GM18508 (cell line): ENCODE measurements at regions not wholly inside any gene's neighbourhood (a gene's known extent, or its start where the extent isn't known, plus 50 kb on each side); places are given as distances from the start of the nearest gene placed in this dataset.
"Not testable (repeated sequence)": the region's sequence is repeated elsewhere in the genome, so short reads cannot be mapped to it uniquely, and the experiment has no call there.

Source experiments
- ATAC-seq: cut with Tn5 transposase; IDR thresholded peaks from one replicate; pipeline ENCODE4 v1.9.1; 2021; ENCODE audit warnings: moderate number of reproducible peaks; ENCODE audit not compliant: insufficient read depth, unreplicated experiment

- no peak for ATAC-seq
These were observed 132.9 kb upstream of the APCDD1 start for GRCh38 chr18:10321576-10321975.

GRCh38 chr18:10322004-10322403, 132.4 kb upstream of the APCDD1 start:
- ATAC-seq: no peak

GRCh38 chr18:10322435-10322834, 132.0 kb upstream of the APCDD1 start:
- ATAC-seq: no peak

GRCh38 chr18:10329101-10329500, 125.3 kb upstream of the APCDD1 start:
- ATAC-seq: no peak

- ATAC-seq: no peak
These were observed 124.0 kb upstream of the APCDD1 start for GRCh38 chr18:10330428-10330827.

- ATAC-seq: no peak
These were observed 122.0 kb upstream of the APCDD1 start for GRCh38 chr18:10332452-10332851.

GRCh38 chr18:10336749-10337350, 117.6 kb upstream of the APCDD1 start:
- ATAC-seq: no peak

GRCh38 chr18:10340821-10341220, 113.6 kb upstream of the APCDD1 start:
- no peak for ATAC-seq

- ATAC-seq: no peak
These were observed 110.7 kb upstream of the APCDD1 start for GRCh38 chr18:10343778-10344177.

- ATAC-seq: no peak
These were observed 107.6 kb upstream of the APCDD1 start for GRCh38 chr18:10346749-10347415.

- ATAC-seq: no peak
These were observed 104.9 kb upstream of the APCDD1 start for GRCh38 chr18:10349561-10349960.

GRCh38 chr18:10350661-10351060, 103.8 kb upstream of the APCDD1 start:
- no peak for ATAC-seq

- no peak for ATAC-seq
These were observed 103.1 kb upstream of the APCDD1 start for GRCh38 chr18:10351219-10351818.

GRCh38 chr18:10351858-10352257, 102.6 kb upstream of the APCDD1 start:
- no peak for ATAC-seq

GRCh38 chr18:10352671-10353070, 101.8 kb upstream of the APCDD1 start:
- no peak for ATAC-seq

GRCh38 chr18:10353791-10354190, 100.6 kb upstream of the APCDD1 start:
- ATAC-seq: no peak

GRCh38 chr18:10354241-10354811, 100.1 kb upstream of the APCDD1 start:
- no peak for ATAC-seq

- no peak for ATAC-seq
These were observed 99.5 kb upstream of the APCDD1 start for GRCh38 chr18:10354890-10355289.

- ATAC-seq: not testable (repeated sequence)
These were observed 97.4 kb upstream of the APCDD1 start for GRCh38 chr18:10356999-10357398.

- ATAC-seq: no peak
These were observed 92.8 kb upstream of the APCDD1 start for GRCh38 chr18:10361660-10362059.

- no peak for ATAC-seq
These were observed 89.4 kb upstream of the APCDD1 start for GRCh38 chr18:10365021-10365500.
